Uterus (tissue), 3 donors: ENCODE measurements at regions not wholly inside any gene's neighbourhood (a gene's known extent, or its start where the extent isn't known, plus 50 kb on each side); places are given as distances from the start of the nearest gene placed in this dataset.
"Not testable (repeated sequence)": the region's sequence is repeated elsewhere in the genome, so short reads cannot be mapped to it uniquely, and the experiment has no call there.

Experiments
- DNase-seq, 2 donors: peaks; one replicate each; pipeline ENCODE4 v3.0.0-alpha.2; 2019 to 2020
- H3K27ac ChIP-seq, 2 donors: fragments of 200-600 bp; sonication (generic); 1 replicate in 1 of 2; 2 replicates in 1 of 2; pipeline ENCODE4 v1.5.1; 2016 to 2018
- H3K27me3 ChIP-seq, 2 donors: fragments of 200-600 bp; sonication (generic); one replicate each; pipeline ENCODE4 v1.5.1; 2018 to 2019; ENCODE audit warnings: control low read depth in 1 of 2
- H3K36me3 ChIP-seq, 2 donors: fragments of 200-600 bp; sonication (generic); one replicate each; pipeline ENCODE4 v1.5.1; 2019; ENCODE audit warnings: control low read depth in 1 of 2
- H3K4me1 ChIP-seq, 2 donors: fragments of 200-600 bp; sonication (generic); one replicate each; pipeline ENCODE4 v1.5.1; 2018 to 2019; ENCODE audit warnings: control low read depth in 1 of 2
- H3K4me3 ChIP-seq, 2 donors: fragments of 200-600 bp; sonication (generic); 1 replicate in 1 of 2; 2 replicates in 1 of 2; pipeline ENCODE4 v1.5.1; 2018 to 2019; ENCODE audit warnings: mild to moderate bottlenecking in 1 of 2
- H3K9me3 ChIP-seq, 2 donors: fragments of 200-600 bp; sonication (generic); one replicate each; pipeline ENCODE4 v1.5.1; 2019; ENCODE audit warnings: control low read depth in 1 of 2
- CTCF ChIP-seq, 4 experiments: fragments of 200-600 bp in 2 of 4; fragments of 450-650 bp in 2 of 4; sonication (generic) in 2 of 4; IDR thresholded peaks; one replicate each; pipeline ENCODE4 v1.5.1; 2016 to 2019; ENCODE audit warnings: antibody characterized with exemption in 4 of 4, mild to moderate bottlenecking in 2 of 4, moderate library complexity in 1 of 4
- POLR2A ChIP-seq, 2 donors: fragments of 450-650 bp; IDR thresholded peaks; one replicate each; pipeline ENCODE4 v1.6.1; 2016; ENCODE audit warnings: antibody characterized with exemption in 2 of 2, mild to moderate bottlenecking in 1 of 2, moderate library complexity in 1 of 2
- intact Hi-C: fragments of 100-400 bp; cut with DNase I; formaldehyde crosslinking; loops from one replicate; pipeline ENCODE4 v1.15.1; 2023; ENCODE audit warnings: low total_unique reads
- donor health status: DM: yes; HTN: yes; CAD: no.

DNA sequence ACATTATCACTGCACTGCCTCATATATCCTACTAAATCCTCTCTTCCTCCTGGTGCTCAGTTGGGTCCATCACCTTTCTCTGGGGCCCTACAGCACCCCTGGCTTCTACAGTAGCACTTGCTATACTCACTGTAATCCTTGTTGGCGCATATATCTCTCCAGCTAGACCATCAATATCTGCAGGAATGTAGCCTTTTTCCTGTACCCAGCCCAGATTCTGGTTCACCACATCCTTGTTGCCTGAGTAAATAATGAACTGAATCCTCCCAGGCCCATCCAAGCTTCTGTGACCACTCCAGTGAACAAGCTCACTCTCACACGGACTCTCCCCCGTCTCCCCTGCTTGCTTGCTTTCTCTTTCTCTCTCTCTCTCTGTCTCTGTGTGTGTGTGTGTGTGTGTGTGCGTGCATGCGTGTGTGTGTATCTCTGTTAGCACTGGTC is 62.5 kb upstream of the LIPC start:
- Histone ChIP-seq H3K27me3 (no peaks in the 10 kb centered on the region), H3K36me3 (no peaks in the 10 kb centered on the region), H3K9me3 (no peaks in the 10 kb centered on the region), H3K4me1 (no peaks in the 10 kb centered on the region), H3K4me3 (no peak overlapping the region), H3K27ac (no peak overlapping the region)
- TF ChIP-seq POLR2A (IDR thresholded peaks at IDR 0.05) (no peak), CTCF (IDR thresholded peaks at IDR 0.05) (no peak)
- intact Hi-C loops = no loop called here
- no peak for DNase-seq

DNA sequence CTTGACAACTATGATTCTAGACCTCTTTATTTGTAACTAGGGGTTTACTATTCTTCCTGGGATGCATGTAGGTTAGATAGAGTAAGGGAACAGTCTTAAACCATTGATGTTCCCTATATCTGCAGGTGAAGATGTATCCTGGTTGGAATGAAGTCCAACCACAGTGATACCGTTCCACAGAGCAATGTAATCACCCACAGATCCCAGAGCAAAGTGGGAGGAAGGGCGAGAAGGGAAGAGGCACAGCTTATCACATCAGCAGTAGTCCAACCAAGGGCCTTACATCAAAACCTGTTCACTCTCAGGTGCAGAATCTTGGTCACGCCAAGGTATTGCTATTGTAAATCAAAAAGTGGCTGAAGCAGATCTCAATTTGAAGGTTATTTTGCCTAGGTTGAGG is 61.8 kb upstream of the LIPC start:
- Histone ChIP-seq H3K9me3 (no peaks in the 10 kb centered on the region), H3K27me3 (no peaks in the 10 kb centered on the region), H3K27ac (no peak overlapping the region), H3K4me1 (no peaks in the 10 kb centered on the region), H3K4me3 (no peak overlapping the region), H3K36me3 (no peaks in the 10 kb centered on the region)
- intact Hi-C loops = no loop called here
- TF ChIP-seq POLR2A (IDR thresholded peaks at IDR 0.05) (no peak), CTCF (IDR thresholded peaks at IDR 0.05) (no peak)
- DNase-seq = no peak

GRCh38 chr15:58374147-58374546 is 57.6 kb upstream of the LIPC start:
- no peak overlapping the region for H3K27ac ChIP-seq
- no peak overlapping the region for H3K4me3 ChIP-seq
- H3K27me3 ChIP-seq = no peaks in the 10 kb centered on the region
- no peaks in the 10 kb centered on the region for H3K9me3 ChIP-seq
- intact Hi-C loops = no loop called here
- H3K36me3 ChIP-seq = no peaks in the 10 kb centered on the region
- DNase-seq = no peak
- no peaks in the 10 kb centered on the region for H3K4me1 ChIP-seq
- no peak for TF ChIP-seq POLR2A (IDR thresholded peaks at IDR 0.05)
- no peak for TF ChIP-seq CTCF (IDR thresholded peaks at IDR 0.05)

GRCh38 chr15:58377193-58377592 is 54.6 kb upstream of the LIPC start:
- H3K4me3 ChIP-seq = no peak overlapping the region
- H3K36me3 ChIP-seq = no peaks in the 10 kb centered on the region
- H3K27me3 ChIP-seq = no peaks in the 10 kb centered on the region
- no peak overlapping the region for H3K27ac ChIP-seq
- intact Hi-C loops = no loop called here
- H3K4me1 ChIP-seq = no peaks in the 10 kb centered on the region
- H3K9me3 ChIP-seq = no peaks in the 10 kb centered on the region
- no peak for DNase-seq
- TF ChIP-seq CTCF (IDR thresholded peaks at IDR 0.05) = no peak
- no peak for TF ChIP-seq POLR2A (IDR thresholded peaks at IDR 0.05)

- H3K36me3 ChIP-seq = no peaks in the 10 kb centered on the region
- no peak overlapping the region for H3K27ac ChIP-seq
- H3K27me3 ChIP-seq = no peaks in the 10 kb centered on the region
- intact Hi-C loops = no loop called here
- no peaks in the 10 kb centered on the region for H3K4me1 ChIP-seq
- DNase-seq = no peak
- no peak overlapping the region for H3K4me3 ChIP-seq
- no peak for TF ChIP-seq CTCF (IDR thresholded peaks at IDR 0.05)
- TF ChIP-seq POLR2A (IDR thresholded peaks at IDR 0.05) = no peak
- no peaks in the 10 kb centered on the region for H3K9me3 ChIP-seq
Measured at GRCh38 chr15:58378241-58379085, 53.3 kb upstream of the LIPC start.

GRCh38 chr15:58379454-58379853 is 52.3 kb upstream of the LIPC start:
- H3K27ac ChIP-seq, H3K36me3 ChIP-seq, H3K4me3 ChIP-seq, H3K9me3 ChIP-seq, DNase-seq, H3K27me3 ChIP-seq, intact Hi-C loops, H3K4me1 ChIP-seq: not testable (repeated sequence)
